ENCODE measurements at regions not wholly inside any gene's neighbourhood (a gene's known extent, or its start where the extent isn't known, plus 50 kb on each side); places are given as distances from the start of the nearest gene placed in this dataset.

GRCh38 chr6:113202852-113203714, 654.1 kb upstream of the MARCKS start:
- Histone ChIP-seq H3K9me3 (ENCODE audit: control insufficient read depth in 2 of 2, low read length in 2 of 2) (no peaks in the 10 kb centered on the region), H3K36me3 (ENCODE audit: control insufficient read depth in 2 of 2, insufficient read depth in 2 of 2, low read length in 2 of 2) (no peaks in the 10 kb centered on the region), H3K4me3 (ENCODE audit: low read length in 2 of 2) (no peak overlapping the region), H3K4me1 (ENCODE audit: control insufficient read depth, insufficient read depth, low read length) (no peaks in the 10 kb centered on the region), H3K27ac (ENCODE audit: low read length) (no peak overlapping the region), H3K9ac (ENCODE audit: low read length in 2 of 2) (no peak overlapping the region), H3K27me3 (ENCODE audit: control insufficient read depth in 1 of 2, insufficient read depth in 2 of 2, low read length in 2 of 2) (no peaks in the 10 kb centered on the region)

GRCh38 chr6:113203715-113204110, 653.4 kb upstream of the MARCKS start:
- Histone ChIP-seq H3K4me3 (ENCODE audit: low read length in 2 of 2) (no peak overlapping the region), H3K4me1 (ENCODE audit: control insufficient read depth, insufficient read depth, low read length) (no peaks in the 10 kb centered on the region), H3K36me3 (ENCODE audit: control insufficient read depth in 2 of 2, insufficient read depth in 2 of 2, low read length in 2 of 2) (no peaks in the 10 kb centered on the region), H3K27me3 (ENCODE audit: control insufficient read depth in 1 of 2, insufficient read depth in 2 of 2, low read length in 2 of 2) (no peaks in the 10 kb centered on the region), H3K9me3 (ENCODE audit: control insufficient read depth in 2 of 2, low read length in 2 of 2) (no peaks in the 10 kb centered on the region), H3K27ac (ENCODE audit: low read length) (no peak overlapping the region), H3K9ac (ENCODE audit: low read length in 2 of 2) (no peak overlapping the region)

GRCh38 chr6:113205553-113205952, 651.6 kb upstream of the MARCKS start:
- no peak overlapping the region for H3K4me3 ChIP-seq (ENCODE audit: low read length in 2 of 2)
- no peaks in the 10 kb centered on the region for H3K36me3 ChIP-seq (ENCODE audit: control insufficient read depth in 2 of 2, insufficient read depth in 2 of 2, low read length in 2 of 2)
- no peaks in the 10 kb centered on the region for H3K4me1 ChIP-seq (ENCODE audit: control insufficient read depth, insufficient read depth, low read length)

GRCh38 chr6:113208726-113209125, 648.4 kb upstream of the MARCKS start:
- H3K36me3 ChIP-seq (ENCODE audit: control insufficient read depth in 2 of 2, insufficient read depth in 2 of 2, low read length in 2 of 2): no peaks in the 10 kb centered on the region
- H3K4me3 ChIP-seq (ENCODE audit: low read length in 2 of 2): no peak overlapping the region
- no peaks in the 10 kb centered on the region for H3K9me3 ChIP-seq (ENCODE audit: control insufficient read depth in 2 of 2, low read length in 2 of 2)
- H3K9ac ChIP-seq (ENCODE audit: low read length in 2 of 2): no peak overlapping the region
- no peaks in the 10 kb centered on the region for H3K27me3 ChIP-seq (ENCODE audit: control insufficient read depth in 1 of 2, insufficient read depth in 2 of 2, low read length in 2 of 2)
- no peak overlapping the region for H3K27ac ChIP-seq (ENCODE audit: low read length)
- H3K4me1 ChIP-seq (ENCODE audit: control insufficient read depth, insufficient read depth, low read length): no peaks in the 10 kb centered on the region

More at GRCh38 chr6:113205553-113205952, 651.6 kb upstream of the MARCKS start:
- no peaks in the 10 kb centered on the region for H3K9me3 ChIP-seq (ENCODE audit: control insufficient read depth in 2 of 2, low read length in 2 of 2)
- no peaks in the 10 kb centered on the region for H3K27me3 ChIP-seq (ENCODE audit: control insufficient read depth in 1 of 2, insufficient read depth in 2 of 2, low read length in 2 of 2)
- no peak overlapping the region for H3K9ac ChIP-seq (ENCODE audit: low read length in 2 of 2)
- H3K27ac ChIP-seq (ENCODE audit: low read length): no peak overlapping the region

GRCh38 chr6:113209315-113209714, 647.8 kb upstream of the MARCKS start:
- Histone ChIP-seq H3K27ac (ENCODE audit: low read length) (no peak overlapping the region), H3K4me3 (ENCODE audit: low read length in 2 of 2) (no peak overlapping the region), H3K9ac (ENCODE audit: low read length in 2 of 2) (no peak overlapping the region), H3K9me3 (ENCODE audit: control insufficient read depth in 2 of 2, low read length in 2 of 2) (no peaks in the 10 kb centered on the region), H3K36me3 (ENCODE audit: control insufficient read depth in 2 of 2, insufficient read depth in 2 of 2, low read length in 2 of 2) (no peaks in the 10 kb centered on the region), H3K27me3 (ENCODE audit: control insufficient read depth in 1 of 2, insufficient read depth in 2 of 2, low read length in 2 of 2) (no peaks in the 10 kb centered on the region), H3K4me1 (ENCODE audit: control insufficient read depth, insufficient read depth, low read length) (no peaks in the 10 kb centered on the region)

- H3K4me1 ChIP-seq (ENCODE audit: control insufficient read depth, insufficient read depth, low read length): no peaks in the 10 kb centered on the region
- no peak overlapping the region for H3K4me3 ChIP-seq (ENCODE audit: low read length in 2 of 2)
- no peaks in the 10 kb centered on the region for H3K9me3 ChIP-seq (ENCODE audit: control insufficient read depth in 2 of 2, low read length in 2 of 2)
- H3K27me3 ChIP-seq (ENCODE audit: control insufficient read depth in 1 of 2, insufficient read depth in 2 of 2, low read length in 2 of 2): no peaks in the 10 kb centered on the region
- no peaks in the 10 kb centered on the region for H3K36me3 ChIP-seq (ENCODE audit: control insufficient read depth in 2 of 2, insufficient read depth in 2 of 2, low read length in 2 of 2)
- H3K9ac ChIP-seq (ENCODE audit: low read length in 2 of 2): no peak overlapping the region
- no peak overlapping the region for H3K27ac ChIP-seq (ENCODE audit: low read length)
These were observed 646.0 kb upstream of the MARCKS start for GRCh38 chr6:113211170-113211569.

- Histone ChIP-seq H3K36me3 (ENCODE audit: control insufficient read depth in 2 of 2, insufficient read depth in 2 of 2, low read length in 2 of 2) (no peaks in the 10 kb centered on the region), H3K27ac (ENCODE audit: low read length) (no peak overlapping the region), H3K9ac (ENCODE audit: low read length in 2 of 2) (no peak overlapping the region), H3K4me3 (ENCODE audit: low read length in 2 of 2) (no peak overlapping the region), H3K9me3 (ENCODE audit: control insufficient read depth in 2 of 2, low read length in 2 of 2) (no peaks in the 10 kb centered on the region), H3K4me1 (ENCODE audit: control insufficient read depth, insufficient read depth, low read length) (no peaks in the 10 kb centered on the region), H3K27me3 (ENCODE audit: control insufficient read depth in 1 of 2, insufficient read depth in 2 of 2, low read length in 2 of 2) (no peaks in the 10 kb centered on the region)
These were observed 637.4 kb upstream of the MARCKS start for GRCh38 chr6:113219783-113220182.

GRCh38 chr6:113220832-113221231, 636.3 kb upstream of the MARCKS start:
- no peaks in the 10 kb centered on the region for H3K27me3 ChIP-seq (ENCODE audit: control insufficient read depth in 1 of 2, insufficient read depth in 2 of 2, low read length in 2 of 2)
- H3K27ac ChIP-seq (ENCODE audit: low read length): no peak overlapping the region
- no peaks in the 10 kb centered on the region for H3K36me3 ChIP-seq (ENCODE audit: control insufficient read depth in 2 of 2, insufficient read depth in 2 of 2, low read length in 2 of 2)
- no peaks in the 10 kb centered on the region for H3K4me1 ChIP-seq (ENCODE audit: control insufficient read depth, insufficient read depth, low read length)
- H3K9me3 ChIP-seq (ENCODE audit: control insufficient read depth in 2 of 2, low read length in 2 of 2): no peaks in the 10 kb centered on the region
- H3K4me3 ChIP-seq (ENCODE audit: low read length in 2 of 2): no peak overlapping the region
- no peak overlapping the region for H3K9ac ChIP-seq (ENCODE audit: low read length in 2 of 2)

GRCh38 chr6:113221850-113222249, 635.3 kb upstream of the MARCKS start:
- Histone ChIP-seq H3K9ac (ENCODE audit: low read length in 2 of 2) (no peak overlapping the region), H3K4me3 (ENCODE audit: low read length in 2 of 2) (no peak overlapping the region), H3K9me3 (ENCODE audit: control insufficient read depth in 2 of 2, low read length in 2 of 2) (no peaks in the 10 kb centered on the region), H3K27me3 (ENCODE audit: control insufficient read depth in 1 of 2, insufficient read depth in 2 of 2, low read length in 2 of 2) (no peaks in the 10 kb centered on the region), H3K4me1 (ENCODE audit: control insufficient read depth, insufficient read depth, low read length) (no peaks in the 10 kb centered on the region), H3K36me3 (ENCODE audit: control insufficient read depth in 2 of 2, insufficient read depth in 2 of 2, low read length in 2 of 2) (no peaks in the 10 kb centered on the region), H3K27ac (ENCODE audit: low read length) (no peak overlapping the region)

- Histone ChIP-seq H3K4me3 (ENCODE audit: low read length in 2 of 2) (no peak overlapping the region), H3K27me3 (ENCODE audit: control insufficient read depth in 1 of 2, insufficient read depth in 2 of 2, low read length in 2 of 2) (no peaks in the 10 kb centered on the region), H3K9ac (ENCODE audit: low read length in 2 of 2) (no peak overlapping the region), H3K4me1 (ENCODE audit: control insufficient read depth, insufficient read depth, low read length) (no peaks in the 10 kb centered on the region), H3K27ac (ENCODE audit: low read length) (no peak overlapping the region), H3K36me3 (ENCODE audit: control insufficient read depth in 2 of 2, insufficient read depth in 2 of 2, low read length in 2 of 2) (no peaks in the 10 kb centered on the region), H3K9me3 (ENCODE audit: control insufficient read depth in 2 of 2, low read length in 2 of 2) (no peaks in the 10 kb centered on the region)
These were observed 611.0 kb upstream of the MARCKS start for GRCh38 chr6:113246186-113246585.

- no peak overlapping the region for H3K9ac ChIP-seq (ENCODE audit: low read length in 2 of 2)
- H3K9me3 ChIP-seq (ENCODE audit: control insufficient read depth in 2 of 2, low read length in 2 of 2): no peaks in the 10 kb centered on the region
- H3K4me3 ChIP-seq (ENCODE audit: low read length in 2 of 2): no peak overlapping the region
- H3K27me3 ChIP-seq (ENCODE audit: control insufficient read depth in 1 of 2, insufficient read depth in 2 of 2, low read length in 2 of 2): no peaks in the 10 kb centered on the region
- H3K27ac ChIP-seq (ENCODE audit: low read length): no peak overlapping the region
- H3K36me3 ChIP-seq (ENCODE audit: control insufficient read depth in 2 of 2, insufficient read depth in 2 of 2, low read length in 2 of 2): no peaks in the 10 kb centered on the region
- H3K4me1 ChIP-seq (ENCODE audit: control insufficient read depth, insufficient read depth, low read length): no peaks in the 10 kb centered on the region
These were observed 608.6 kb upstream of the MARCKS start for GRCh38 chr6:113248532-113248931.
